IPS DF 19.7 (cell line): ENCODE measurements at regions not wholly inside any gene's neighbourhood (a gene's known extent, or its start where the extent isn't known, plus 50 kb on each side); places are given as distances from the start of the nearest gene placed in this dataset.

ENCODE experiments used
- DNase-seq: peaks from one replicate; pipeline ENCODE4 v3.0.0-alpha.2; 2013; ENCODE audit warnings: low read depth, low spot score

- no peak for DNase-seq
Observed at GRCh38 chr10:4033341-4033896, 248.4 kb upstream of the KLF6 start.

- DNase-seq = no peak
Observed at GRCh38 chr10:4029866-4030265, 244.9 kb upstream of the KLF6 start.

- no peak for DNase-seq
Observed at GRCh38 chr10:4028854-4029583, 244.0 kb upstream of the KLF6 start.

GRCh38 chr10:4028027-4028471 is 243.0 kb upstream of the KLF6 start:
- DNase-seq = no peak

- no peak for DNase-seq
Observed at GRCh38 chr10:4025339-4025738, 240.3 kb upstream of the KLF6 start.

GRCh38 chr10:4024516-4025245 is 239.7 kb upstream of the KLF6 start:
- no peak for DNase-seq

DNA sequence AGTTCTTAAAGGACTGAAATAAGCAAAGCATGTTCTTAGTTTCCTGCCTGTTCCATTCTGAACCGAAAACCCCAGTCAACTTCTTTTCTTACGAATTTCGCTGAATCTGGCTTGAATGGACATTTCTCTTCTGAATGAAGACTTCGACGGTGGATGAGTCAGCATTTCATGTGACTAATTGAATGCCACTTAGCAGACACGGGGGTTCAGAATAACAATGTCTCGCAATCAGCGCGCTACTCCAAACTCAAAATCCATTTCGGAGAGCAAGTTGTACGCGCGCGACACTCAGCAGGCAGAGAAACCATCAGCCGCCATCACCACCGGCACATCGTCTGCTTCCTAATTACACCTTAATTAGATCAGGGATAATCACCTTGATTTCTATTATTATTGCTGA is 239.0 kb upstream of the KLF6 start:
- DNase-seq = no peak

GRCh38 chr10:4022473-4022872 is 237.5 kb upstream of the KLF6 start:
- DNase-seq = no peak

DNA sequence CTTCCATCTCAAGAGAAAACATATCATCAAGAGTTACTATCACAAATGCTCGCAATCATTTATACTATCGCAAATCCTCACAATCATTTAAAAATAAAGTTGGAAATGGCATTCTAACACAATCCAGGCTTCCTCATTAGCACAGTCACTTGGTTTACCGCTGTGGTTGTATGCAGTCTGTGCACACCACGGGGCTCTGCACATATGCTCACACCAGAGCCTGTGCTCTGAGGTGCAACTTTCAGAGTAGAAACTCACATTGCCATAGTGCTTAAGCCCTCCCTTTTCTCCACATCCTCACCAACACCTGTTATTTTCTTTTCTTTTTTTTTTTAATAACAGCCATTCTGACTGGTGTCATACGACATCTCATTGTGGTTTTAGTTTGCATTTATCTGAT is 235.6 kb upstream of the KLF6 start:
- no peak for DNase-seq

DNA sequence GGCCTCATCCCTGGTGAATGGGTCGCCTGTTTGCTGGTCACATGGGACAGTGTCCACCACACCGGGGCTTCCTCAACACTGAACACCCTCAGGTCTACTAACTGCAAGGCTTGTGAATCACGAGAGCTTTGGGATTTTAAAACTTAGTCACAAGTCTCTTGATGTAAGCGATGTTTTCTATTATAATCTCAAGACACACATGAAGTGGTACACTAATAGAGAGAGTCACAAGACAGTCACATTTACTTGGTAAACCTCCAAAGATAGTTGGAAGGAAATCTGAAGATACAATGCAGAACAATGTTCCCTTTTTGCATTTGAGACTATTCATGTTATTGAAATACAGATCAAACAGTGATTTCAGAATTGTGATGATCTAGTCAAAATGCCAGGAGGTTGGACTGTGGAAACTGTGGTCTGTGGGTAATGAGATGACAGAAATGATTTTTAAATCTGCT is 233.1 kb upstream of the KLF6 start:
- DNase-seq = no peak

DNA sequence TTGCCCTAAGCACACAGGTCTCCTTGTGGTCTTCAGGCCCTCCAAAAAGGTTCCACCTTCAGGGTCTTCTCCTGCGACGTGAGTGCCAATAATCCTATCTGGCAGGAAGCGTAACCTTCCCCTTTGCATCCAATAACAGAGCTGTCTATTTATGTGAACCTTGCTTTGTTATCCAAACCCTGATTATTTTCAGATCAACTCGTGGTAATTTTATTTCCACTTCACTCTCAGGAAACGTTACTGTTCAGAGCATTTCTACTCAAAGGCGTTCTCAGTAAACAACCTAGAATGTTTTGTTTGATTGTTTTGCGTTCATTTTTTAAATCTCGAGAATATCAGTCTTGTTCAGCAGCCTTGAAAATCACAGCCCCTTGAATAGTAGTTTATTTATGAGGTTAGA is 232.3 kb upstream of the KLF6 start:
- no peak for DNase-seq

DNA sequence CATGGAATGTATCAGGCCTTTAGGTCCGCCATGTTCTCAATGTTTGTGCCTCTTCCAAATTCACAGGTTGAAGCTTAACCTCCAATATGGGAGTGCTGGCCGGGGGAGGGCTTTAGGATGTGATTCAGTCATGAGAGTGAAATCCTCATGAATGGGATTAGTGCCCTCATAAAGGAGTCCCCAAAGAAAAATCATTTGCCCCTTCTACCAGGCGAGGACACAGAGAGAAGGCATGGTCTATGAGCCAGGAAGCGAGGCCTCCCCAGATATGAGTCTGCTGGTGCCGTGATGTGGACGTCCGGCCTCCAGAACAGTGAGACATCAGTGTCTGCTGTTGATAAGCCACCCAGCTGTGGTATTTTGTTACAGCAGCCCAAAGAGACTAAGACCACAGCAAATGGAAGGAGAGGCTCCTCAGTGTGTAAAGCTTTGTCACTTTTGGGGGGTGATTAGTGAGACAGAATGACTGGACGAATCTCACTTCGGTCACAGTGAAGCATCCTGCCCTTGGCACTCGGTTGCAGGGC is 231.3 kb upstream of the KLF6 start:
- DNase-seq = no peak

GRCh38 chr10:4013651-4014121 is 228.7 kb upstream of the KLF6 start:
- no peak for DNase-seq

DNA sequence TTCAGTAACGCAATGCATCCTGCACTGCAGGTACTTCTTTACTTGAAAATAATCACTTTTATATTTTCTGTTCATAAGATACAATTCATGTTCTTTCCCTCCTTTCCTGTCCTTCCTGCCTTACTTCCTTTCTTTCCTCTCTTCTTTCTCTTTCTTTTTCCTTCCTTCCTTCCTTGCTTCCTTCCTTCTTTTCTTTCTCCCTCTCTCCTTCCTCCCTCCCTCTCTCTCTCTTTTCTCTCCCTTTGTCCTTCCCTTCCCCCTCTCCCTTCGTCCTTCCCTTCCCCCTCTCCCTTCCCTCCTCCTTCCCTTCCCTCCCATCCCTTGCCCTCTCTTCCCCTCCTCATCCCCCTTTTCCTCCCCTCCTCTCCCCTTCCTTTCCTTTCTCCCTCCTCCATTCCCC is 227.8 kb upstream of the KLF6 start:
- DNase-seq = no peak

- no peak for DNase-seq
Observed at GRCh38 chr10:4011136-4011812, 226.3 kb upstream of the KLF6 start.

DNA sequence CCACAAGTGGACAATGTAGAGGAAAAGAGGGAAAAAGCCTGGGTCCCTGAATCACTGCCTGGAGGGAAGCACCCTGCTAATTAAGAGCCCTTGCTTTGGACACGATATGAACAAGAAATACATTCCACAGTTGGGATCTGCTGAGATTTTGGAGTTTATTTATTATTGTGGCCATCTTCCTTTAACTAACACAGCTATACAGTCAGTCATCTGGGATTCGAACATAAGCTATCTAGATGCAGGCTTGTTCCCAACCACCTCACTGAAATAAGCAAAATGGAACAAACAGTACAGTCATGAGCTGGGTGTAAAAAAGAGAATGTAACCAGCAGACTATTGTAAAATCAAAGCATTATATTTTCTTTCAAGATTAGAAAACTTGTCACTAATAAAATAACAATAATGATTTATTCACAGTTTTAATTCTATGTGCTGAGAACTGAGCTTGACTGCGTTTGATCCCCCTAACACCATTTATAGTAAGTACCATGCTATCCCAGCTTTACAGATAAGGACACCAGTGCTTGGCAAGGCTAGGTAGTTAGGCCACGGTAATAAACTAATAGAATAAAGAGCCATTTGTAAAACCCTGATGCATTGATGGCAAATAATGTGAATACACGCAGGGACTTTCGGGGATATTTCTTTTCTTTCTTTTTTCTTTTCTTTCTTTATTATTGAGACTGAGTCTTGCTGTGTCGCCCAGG is 223.8 kb upstream of the KLF6 start:
- no peak for DNase-seq

DNA sequence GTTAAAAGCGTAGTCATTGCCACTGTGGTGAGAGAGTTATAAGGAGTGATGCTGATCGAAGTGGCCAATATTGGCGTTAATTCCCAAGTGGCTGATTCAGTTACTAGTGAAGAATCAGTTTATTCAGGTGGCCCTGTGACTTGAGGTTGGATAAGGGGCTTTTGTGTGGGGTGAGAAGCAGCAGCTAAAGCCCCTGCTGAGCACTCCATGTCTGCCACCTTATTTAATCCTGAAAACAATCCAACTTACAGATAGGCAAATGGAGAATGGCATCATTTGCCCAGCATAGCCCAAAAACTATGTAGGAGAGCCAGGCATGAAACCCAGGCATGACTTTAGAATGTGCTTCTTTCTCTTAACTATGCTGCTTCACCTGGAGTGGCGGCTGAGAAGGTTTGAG is 222.8 kb upstream of the KLF6 start:
- DNase-seq = no peak

GRCh38 chr10:4006858-4007257 is 221.8 kb upstream of the KLF6 start:
- DNase-seq = no peak

DNA sequence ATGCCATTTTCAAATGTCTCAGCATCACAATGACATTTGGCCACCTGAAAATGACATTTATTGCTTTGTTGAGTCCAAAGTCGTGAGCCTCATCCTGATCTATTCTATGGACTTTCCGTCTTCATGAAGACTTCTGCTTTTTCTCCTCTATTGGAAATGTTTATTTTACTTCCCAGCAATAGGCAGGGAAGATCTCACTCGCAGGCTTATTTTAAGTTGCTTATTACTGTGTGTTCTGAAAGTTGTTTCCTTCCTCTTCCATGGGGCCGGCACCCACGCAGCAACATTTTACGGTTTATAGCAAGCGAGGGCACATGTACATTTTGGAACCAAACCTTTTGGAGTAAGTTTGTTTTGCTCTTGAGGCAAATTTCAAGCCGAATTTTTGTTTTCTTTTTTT is 221.0 kb upstream of the KLF6 start:
- no peak for DNase-seq

- no peak for DNase-seq
Observed at GRCh38 chr10:4004990-4005389, 220.0 kb upstream of the KLF6 start.

DNA sequence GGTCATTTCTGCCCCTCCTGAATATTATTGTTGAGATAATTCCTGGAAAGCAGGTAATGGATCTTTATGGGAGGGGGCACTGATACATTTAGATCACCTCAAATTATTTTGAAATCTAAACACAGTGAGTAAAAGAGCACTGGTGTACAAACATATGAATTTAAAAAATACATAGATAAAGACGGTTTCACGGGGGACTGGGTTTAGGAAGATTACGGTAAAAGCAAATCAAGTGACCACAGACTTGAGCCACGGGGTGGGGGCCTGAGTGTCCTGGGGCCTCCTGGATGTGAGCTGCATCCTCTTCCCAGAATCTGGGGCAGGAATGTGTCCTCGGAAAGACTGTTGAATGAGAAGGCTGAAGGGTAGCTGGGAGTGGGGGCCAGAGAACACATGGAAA is 219.1 kb upstream of the KLF6 start:
- DNase-seq = no peak
